Neural crest cell (in vitro differentiated cells): ENCODE measurements at regions not wholly inside any gene's neighbourhood (a gene's known extent, or its start where the extent isn't known, plus 50 kb on each side); places are given as distances from the start of the nearest gene placed in this dataset.
"Not testable (repeated sequence)": the region's sequence is repeated elsewhere in the genome, so short reads cannot be mapped to it uniquely, and the experiment has no call there.

ENCODE experiments used
- DNase-seq: peaks from one replicate; pipeline ENCODE4 v3.0.0; 2021; ENCODE audit warnings: low read depth, mixed read lengths, low spot score
- H3K27ac Mint-ChIP-seq: one replicate; pipeline ENCODE4 v1.8.0; 2021; ENCODE audit warnings: mild to moderate bottlenecking, mixed read lengths; ENCODE audit not compliant: unreplicated experiment
- H3K27me3 Mint-ChIP-seq: 2 replicates; pipeline ENCODE4 v1.8.0; 2021; ENCODE audit warnings: low read depth, mild to moderate bottlenecking, mixed read lengths
- H3K36me3 Mint-ChIP-seq: 2 replicates; pipeline ENCODE4 v1.8.0; 2021; ENCODE audit warnings: low read depth, mild to moderate bottlenecking, mixed read lengths
- H3K4me1 Mint-ChIP-seq: 2 replicates; pipeline ENCODE4 v1.8.0; 2021; ENCODE audit warnings: mixed read lengths
- H3K4me3 Mint-ChIP-seq: one replicate; pipeline ENCODE4 v1.8.0; 2021; ENCODE audit warnings: mild to moderate bottlenecking, mixed read lengths
- H3K9me3 Mint-ChIP-seq: 2 replicates; pipeline ENCODE4 v1.8.0; 2021; ENCODE audit warnings: mixed read lengths
- TF ChIP-seq, protein P1 (sequence below): fragments of 200-600 bp; sonication (generic); conservative IDR thresholded peaks from 2 replicates; pipeline ENCODE4 v1.5.0; 2021; ENCODE audit warnings: antibody characterized with exemption, mild to moderate bottlenecking

DNA sequence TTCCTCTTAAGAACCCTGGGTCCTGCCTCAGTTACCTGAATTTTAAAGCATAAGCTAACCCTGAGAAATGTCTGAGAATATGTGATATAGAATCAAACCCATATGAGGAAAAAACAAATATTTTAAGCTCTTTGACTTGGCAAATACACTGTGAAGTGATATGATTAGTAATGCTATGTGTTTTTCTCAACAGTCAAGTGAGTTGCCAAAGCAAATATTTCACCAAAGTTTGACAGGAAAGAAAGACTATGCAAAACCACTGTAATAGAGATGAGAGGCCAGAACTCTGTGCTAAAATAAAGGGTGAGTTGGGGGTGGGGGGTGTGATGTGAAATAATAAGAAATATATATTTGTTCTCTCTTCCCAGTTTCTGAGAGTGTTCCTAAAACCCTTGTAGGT lies 613.5 kb upstream of the CCDC179 start:
- DNase-seq = no peak

DNA sequence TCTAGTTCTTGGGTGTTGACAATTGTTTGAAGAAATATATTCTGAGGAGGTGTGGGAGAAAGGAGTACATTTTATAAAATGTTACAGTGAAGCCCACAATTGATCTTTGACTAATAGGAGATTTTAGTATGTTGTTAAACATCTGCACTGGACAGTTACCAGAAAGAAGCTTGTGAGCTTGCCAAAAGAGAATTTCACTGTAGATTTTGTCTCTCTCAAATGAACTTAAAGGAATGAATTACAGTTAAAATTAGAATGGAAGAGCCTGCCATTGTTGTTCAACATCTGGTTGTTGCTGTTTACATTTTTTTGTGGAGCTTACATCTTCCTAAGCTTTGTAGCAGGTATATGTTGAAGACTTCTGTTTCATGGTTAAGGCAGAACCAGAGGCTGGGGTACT lies 620.5 kb upstream of the CCDC179 start:
- no peak overlapping the region for H3K4me3 Mint-ChIP-seq
- no peaks in the 10 kb centered on the region for H3K9me3 Mint-ChIP-seq
- DNase-seq = no peak
- H3K36me3 Mint-ChIP-seq = no peaks in the 10 kb centered on the region
- H3K4me1 Mint-ChIP-seq = no peaks in the 10 kb centered on the region
- H3K27me3 Mint-ChIP-seq = no peaks in the 10 kb centered on the region
- TF ChIP-seq, protein P1, sequence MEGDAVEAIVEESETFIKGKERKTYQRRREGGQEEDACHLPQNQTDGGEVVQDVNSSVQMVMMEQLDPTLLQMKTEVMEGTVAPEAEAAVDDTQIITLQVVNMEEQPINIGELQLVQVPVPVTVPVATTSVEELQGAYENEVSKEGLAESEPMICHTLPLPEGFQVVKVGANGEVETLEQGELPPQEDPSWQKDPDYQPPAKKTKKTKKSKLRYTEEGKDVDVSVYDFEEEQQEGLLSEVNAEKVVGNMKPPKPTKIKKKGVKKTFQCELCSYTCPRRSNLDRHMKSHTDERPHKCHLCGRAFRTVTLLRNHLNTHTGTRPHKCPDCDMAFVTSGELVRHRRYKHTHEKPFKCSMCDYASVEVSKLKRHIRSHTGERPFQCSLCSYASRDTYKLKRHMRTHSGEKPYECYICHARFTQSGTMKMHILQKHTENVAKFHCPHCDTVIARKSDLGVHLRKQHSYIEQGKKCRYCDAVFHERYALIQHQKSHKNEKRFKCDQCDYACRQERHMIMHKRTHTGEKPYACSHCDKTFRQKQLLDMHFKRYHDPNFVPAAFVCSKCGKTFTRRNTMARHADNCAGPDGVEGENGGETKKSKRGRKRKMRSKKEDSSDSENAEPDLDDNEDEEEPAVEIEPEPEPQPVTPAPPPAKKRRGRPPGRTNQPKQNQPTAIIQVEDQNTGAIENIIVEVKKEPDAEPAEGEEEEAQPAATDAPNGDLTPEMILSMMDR = no peak
- H3K27ac Mint-ChIP-seq = no peak overlapping the region

More for the DNA sequence above, 613.5 kb upstream of the CCDC179 start:
- no peaks in the 10 kb centered on the region for H3K36me3 Mint-ChIP-seq
- no peaks in the 10 kb centered on the region for H3K9me3 Mint-ChIP-seq
- H3K27ac Mint-ChIP-seq = no peak overlapping the region
- TF ChIP-seq, protein P1 = no peak
- H3K27me3 Mint-ChIP-seq = no peaks in the 10 kb centered on the region
- no peak overlapping the region for H3K4me3 Mint-ChIP-seq
- no peaks in the 10 kb centered on the region for H3K4me1 Mint-ChIP-seq

DNA sequence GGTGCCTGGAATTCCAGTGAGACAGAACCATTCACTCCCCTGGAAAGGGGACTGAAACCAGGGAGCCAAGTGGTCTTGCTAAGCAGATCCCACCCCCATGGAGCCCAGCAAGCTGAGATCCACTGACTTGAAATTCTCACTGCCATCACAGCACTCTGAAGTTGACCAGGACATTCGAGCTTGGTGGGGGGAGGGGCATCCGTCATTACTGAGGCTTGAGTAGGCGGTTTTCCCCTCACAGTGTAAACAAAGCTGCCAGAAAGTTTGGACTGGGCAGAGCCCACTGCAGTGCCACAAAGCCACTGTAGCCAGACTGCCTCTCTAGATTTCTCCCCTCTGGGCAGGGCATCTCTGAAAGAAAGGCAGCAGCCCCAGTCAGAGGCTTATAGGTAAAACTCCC lies 623.9 kb upstream of the CCDC179 start:
- H3K4me1 Mint-ChIP-seq, H3K27ac Mint-ChIP-seq, H3K4me3 Mint-ChIP-seq, H3K36me3 Mint-ChIP-seq, H3K27me3 Mint-ChIP-seq, DNase-seq: not testable (repeated sequence)
- H3K9me3 Mint-ChIP-seq = peaks cover 12% of the 10 kb centered on the region

DNA sequence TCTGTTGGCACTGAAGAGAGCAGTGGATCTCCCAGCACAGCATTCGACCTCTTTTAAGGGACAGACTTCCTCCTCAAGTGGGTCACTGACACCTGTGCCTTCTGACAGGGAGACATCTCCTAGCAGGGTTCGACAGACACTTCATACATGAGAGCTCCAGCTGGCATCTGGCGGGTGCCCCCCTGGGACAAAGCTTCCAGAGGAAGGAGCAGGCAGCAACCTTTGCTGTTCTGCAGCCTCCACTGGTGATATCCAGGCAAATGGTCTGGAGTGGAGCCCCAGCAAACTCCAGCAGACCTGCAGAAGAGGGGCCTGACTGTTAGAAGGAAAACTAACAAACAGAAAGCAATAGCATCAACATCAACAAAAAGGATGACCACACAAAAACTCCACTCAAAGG lies 624.3 kb upstream of the CCDC179 start:
- H3K27ac Mint-ChIP-seq, H3K4me3 Mint-ChIP-seq, DNase-seq, H3K27me3 Mint-ChIP-seq, H3K36me3 Mint-ChIP-seq, H3K4me1 Mint-ChIP-seq: not testable (repeated sequence)
- H3K9me3 Mint-ChIP-seq = peaks cover 12% of the 10 kb centered on the region

DNA sequence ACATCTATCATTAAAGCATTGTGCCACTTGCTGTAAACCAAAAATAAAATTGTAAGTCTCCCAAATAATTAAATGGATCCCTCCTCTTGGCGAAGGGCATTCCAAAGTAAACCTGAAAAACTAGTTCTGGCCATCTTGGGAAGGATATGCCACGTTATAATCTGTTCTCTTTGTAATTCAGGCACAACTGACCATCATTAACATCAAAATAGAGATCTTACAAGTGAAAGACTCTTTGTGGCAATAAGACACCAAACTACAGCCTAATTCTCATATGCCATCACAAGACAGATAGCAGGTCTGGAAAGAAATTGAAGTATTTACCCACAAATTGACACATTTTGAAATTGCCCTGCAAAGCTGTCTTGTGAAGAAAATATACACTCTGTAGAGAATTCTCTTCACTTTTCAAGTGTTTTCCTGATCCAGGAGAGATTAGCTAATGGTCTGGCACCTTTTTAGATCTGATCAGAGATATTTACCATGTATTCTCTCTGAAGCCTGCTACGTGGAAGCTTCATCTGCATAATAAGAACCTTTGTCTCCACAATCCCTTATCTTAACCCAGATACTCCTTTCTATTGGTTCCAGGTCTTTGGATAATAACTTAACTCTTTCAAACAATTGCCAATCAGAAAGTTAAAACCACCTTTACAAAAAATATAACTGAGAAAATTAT lies 630.4 kb upstream of the CCDC179 start:
- H3K4me1 Mint-ChIP-seq = peaks cover 3% of the 10 kb centered on the region
- DNase-seq = no peak
- H3K27me3 Mint-ChIP-seq = no peaks in the 10 kb centered on the region
- peaks cover 6% of the 10 kb centered on the region for H3K36me3 Mint-ChIP-seq
- H3K4me3 Mint-ChIP-seq = no peak overlapping the region
- TF ChIP-seq, protein P1 = no peak
- H3K9me3 Mint-ChIP-seq = peaks cover 12% of the 10 kb centered on the region
- no peak overlapping the region for H3K27ac Mint-ChIP-seq

DNA sequence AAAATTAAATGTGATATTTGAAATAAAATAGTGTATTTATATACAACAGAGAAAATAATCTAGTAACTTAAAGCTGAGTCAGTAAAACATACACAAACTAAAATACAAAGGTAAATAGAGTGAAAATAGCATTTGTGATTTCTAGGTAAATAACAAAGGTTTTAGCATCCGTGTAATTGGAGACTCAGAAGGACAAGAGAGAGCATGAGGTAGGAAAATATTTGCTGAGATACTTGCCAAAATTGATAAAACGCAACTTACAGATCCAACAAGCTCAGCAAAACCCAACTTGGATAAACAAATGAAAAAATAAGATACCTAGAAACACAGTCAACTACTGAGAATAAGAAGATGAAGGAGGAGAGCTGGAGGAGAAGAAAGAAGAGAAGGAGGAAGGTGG lies 634.7 kb upstream of the CCDC179 start:
- DNase-seq = no peak
- Mint-ChIP-seq H3K4me1 (peaks cover 3% of the 10 kb centered on the region), H3K9me3 (no peaks in the 10 kb centered on the region), H3K27me3 (no peaks in the 10 kb centered on the region), H3K36me3 (no peaks in the 10 kb centered on the region), H3K4me3 (no peak overlapping the region), H3K27ac (no peak overlapping the region)
- TF ChIP-seq, protein P1 = no peak
